ENCODE measurements at regions not wholly inside any gene's neighbourhood (a gene's known extent, or its start where the extent isn't known, plus 50 kb on each side); places are given as distances from the start of the nearest gene placed in this dataset.

- Histone ChIP-seq H2AK5ac (ENCODE audit: low read length) (no peak overlapping the region), H3K9ac (ENCODE audit: low read length) (no peak overlapping the region), H3K4me2 (ENCODE audit: low read length) (no peak overlapping the region), H2BK12ac (ENCODE audit: low read length) (no peak overlapping the region), H4K12ac (ENCODE audit: low read depth, low read length) (no peak overlapping the region), H2BK5ac (ENCODE audit: low read depth, low read length, poor library complexity) (no peak overlapping the region), H3K27me3 (ENCODE audit: insufficient read depth, low read length) (no peaks in the 10 kb centered on the region), H3K4ac (ENCODE audit: low read depth, low read length) (no peak overlapping the region), H2AFZ (ENCODE audit: insufficient read depth, low read length, poor library complexity) (no peak overlapping the region), H3K9me3 (ENCODE audit: insufficient read depth, low read depth, low read length) (no peaks in the 10 kb centered on the region), H3K18ac (ENCODE audit: low read length) (no peak overlapping the region), H4K91ac (ENCODE audit: low read depth, low read length) (no peak overlapping the region), H3K4me3 (ENCODE audit: low read depth, low read length) (no peak overlapping the region), H3K4me1 (ENCODE audit: control insufficient read depth in 1 of 2, insufficient read depth in 2 of 2, low read length in 2 of 2) (peaks cover 3 to 4% of the 10 kb centered on the region in 2 experiments), H3K79me1 (ENCODE audit: low read length) (no peaks in the 10 kb centered on the region), H3K23ac (ENCODE audit: low read length) (no peak overlapping the region), H4K8ac (ENCODE audit: low read depth, low read length) (no peak overlapping the region), H3K14ac (ENCODE audit: low read length) (no peak overlapping the region), H3K79me2 (ENCODE audit: control insufficient read depth, insufficient read depth, low read length, poor library complexity) (no peaks in the 10 kb centered on the region), H2BK120ac (ENCODE audit: insufficient read depth, low read length, poor library complexity) (no peak overlapping the region), H3K27ac (ENCODE audit: low read depth, low read length) (no peak overlapping the region), H3K36me3 (ENCODE audit: control insufficient read depth in 1 of 2, insufficient read depth in 2 of 2, low read length in 2 of 2) (no peaks in the 10 kb centered on the region)
- DNase-seq, result peak in 1 of 2 donors; percentile 4
- WGBS (ENCODE audit: extremely low coverage, insufficient coverage, insufficient read length), result no CpG with 5 or more reads among the region's 1 CpG
Observed at GRCh38 chr1:73040811-73041210, 758.5 kb upstream of the NEGR1 start.

DNA sequence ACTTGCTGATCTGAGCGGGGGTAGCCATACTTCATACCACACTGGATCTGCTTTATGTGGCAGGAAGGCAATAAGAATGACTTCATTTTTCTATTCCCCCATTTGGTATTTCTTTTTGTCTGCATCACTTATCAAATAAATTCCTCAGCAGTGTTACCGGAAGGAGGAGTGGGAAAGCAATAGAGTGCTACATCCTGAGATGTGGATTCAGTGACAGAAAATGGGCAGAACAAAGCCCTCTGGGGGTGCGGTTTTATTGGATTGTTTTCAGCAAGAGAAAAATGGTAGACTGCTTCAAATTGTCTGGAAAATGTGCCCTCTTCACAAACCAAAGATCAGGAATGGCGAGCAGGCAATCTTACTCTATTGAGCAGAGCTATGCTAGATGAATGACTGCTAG lies 751.9 kb upstream of the NEGR1 start:
- H3K4ac ChIP-seq (ENCODE audit: low read depth, low read length), result no peak overlapping the region

DNA sequence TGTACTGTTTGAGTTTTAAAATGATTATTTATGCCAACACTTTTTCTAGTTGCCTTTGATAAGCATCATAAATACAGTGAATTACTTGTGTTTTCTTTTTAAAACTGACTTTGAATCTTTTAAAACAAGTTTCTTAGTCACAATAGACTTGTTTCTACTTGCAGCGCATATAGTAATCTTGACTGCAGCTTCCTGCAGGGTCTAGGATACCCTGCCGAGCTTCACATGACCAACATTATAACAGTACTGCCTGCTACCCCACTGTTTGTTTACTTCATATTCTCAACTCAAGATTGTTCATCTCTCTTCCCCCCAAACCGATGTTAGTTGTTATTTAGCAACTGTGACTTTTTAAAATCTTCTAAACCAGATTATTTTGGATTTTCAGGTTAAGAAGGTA lies 751.3 kb upstream of the NEGR1 start:
- Histone ChIP-seq H3K9ac (ENCODE audit: low read length) (no peak overlapping the region), H4K12ac (ENCODE audit: low read depth, low read length) (no peak overlapping the region)

More for the DNA sequence above, 751.9 kb upstream of the NEGR1 start:
- no peak overlapping the region for H2AFZ ChIP-seq (ENCODE audit: insufficient read depth, low read length, poor library complexity)
- H2AK5ac ChIP-seq (ENCODE audit: low read length), result no peak overlapping the region
- no peak overlapping the region for H4K12ac ChIP-seq (ENCODE audit: low read depth, low read length)
- no peak overlapping the region for H3K4me2 ChIP-seq (ENCODE audit: low read length)
- no peak overlapping the region for H2BK5ac ChIP-seq (ENCODE audit: low read depth, low read length, poor library complexity)
- H3K14ac ChIP-seq (ENCODE audit: low read length), result no peak overlapping the region
- H3K18ac ChIP-seq (ENCODE audit: low read length), result no peak overlapping the region
- H3K79me2 ChIP-seq (ENCODE audit: control insufficient read depth, insufficient read depth, low read length, poor library complexity), result no peaks in the 10 kb centered on the region
- no peak overlapping the region for H3K9ac ChIP-seq (ENCODE audit: low read length)
- H3K27me3 ChIP-seq (ENCODE audit: insufficient read depth, low read length), result no peaks in the 10 kb centered on the region
- WGBS (ENCODE audit: extremely low coverage, insufficient coverage, insufficient read length), result no CpG with 5 or more reads among the region's 4 CpGs
- no peak for DNase-seq
- no peaks in the 10 kb centered on the region for H3K4me1 ChIP-seq (ENCODE audit: control insufficient read depth in 1 of 2, insufficient read depth in 2 of 2, low read length in 2 of 2)
- no peaks in the 10 kb centered on the region for H3K9me3 ChIP-seq (ENCODE audit: insufficient read depth, low read depth, low read length)
- H4K8ac ChIP-seq (ENCODE audit: low read depth, low read length), result no peak overlapping the region
- no peak overlapping the region for H2BK12ac ChIP-seq (ENCODE audit: low read length)
- H3K23ac ChIP-seq (ENCODE audit: low read length), result no peak overlapping the region
- H3K36me3 ChIP-seq (ENCODE audit: control insufficient read depth in 1 of 2, insufficient read depth in 2 of 2, low read length in 2 of 2), result no peaks in the 10 kb centered on the region
- no peak overlapping the region for H2BK120ac ChIP-seq (ENCODE audit: insufficient read depth, low read length, poor library complexity)
- no peak overlapping the region for H3K4me3 ChIP-seq (ENCODE audit: low read depth, low read length)
- no peak overlapping the region for H3K27ac ChIP-seq (ENCODE audit: low read depth, low read length)
- no peak overlapping the region for H4K91ac ChIP-seq (ENCODE audit: low read depth, low read length)
- no peaks in the 10 kb centered on the region for H3K79me1 ChIP-seq (ENCODE audit: low read length)

DNA sequence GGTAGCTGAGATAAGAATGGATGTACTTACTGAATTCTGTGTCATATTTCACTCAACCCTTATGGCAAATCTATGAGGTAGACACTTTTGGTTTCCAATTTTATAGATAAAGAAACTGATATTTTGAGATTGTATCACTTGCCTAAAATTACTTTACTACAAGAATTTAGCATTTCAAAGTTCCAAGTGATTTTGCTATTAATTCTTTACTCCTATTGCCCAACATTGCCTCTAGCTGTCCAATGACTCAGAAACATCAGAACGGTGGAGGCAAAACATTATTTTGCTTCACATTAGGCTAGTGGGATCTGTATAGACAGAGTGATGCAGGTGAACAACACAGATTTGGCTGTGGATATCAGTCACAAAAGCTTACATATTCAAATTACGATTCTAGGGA lies 747.2 kb upstream of the NEGR1 start:
- H3K79me2 ChIP-seq (ENCODE audit: control insufficient read depth, insufficient read depth, low read length, poor library complexity), result no peaks in the 10 kb centered on the region
- whole genome bisulfite sequencing (ENCODE audit: extremely low coverage, insufficient coverage, insufficient read length), result no CpG with 5 or more reads among the region's 2 CpGs

More for the DNA sequence above, 751.3 kb upstream of the NEGR1 start:
- no peak overlapping the region for H3K14ac ChIP-seq (ENCODE audit: low read length)
- no peaks in the 10 kb centered on the region for H3K27me3 ChIP-seq (ENCODE audit: insufficient read depth, low read length)
- H3K27ac ChIP-seq (ENCODE audit: low read depth, low read length), result no peak overlapping the region
- H2AK5ac ChIP-seq (ENCODE audit: low read length), result no peak overlapping the region
- no CpG with 5 or more reads among the region's 3 CpGs for WGBS (ENCODE audit: extremely low coverage, insufficient coverage, insufficient read length)
- H3K4me2 ChIP-seq (ENCODE audit: low read length), result no peak overlapping the region
- no peak overlapping the region for H4K91ac ChIP-seq (ENCODE audit: low read depth, low read length)
- no peaks in the 10 kb centered on the region for H3K79me2 ChIP-seq (ENCODE audit: control insufficient read depth, insufficient read depth, low read length, poor library complexity)
- H3K4me3 ChIP-seq (ENCODE audit: low read depth, low read length), result no peak overlapping the region
- no peak overlapping the region for H2BK120ac ChIP-seq (ENCODE audit: insufficient read depth, low read length, poor library complexity)
- no peak overlapping the region for H4K8ac ChIP-seq (ENCODE audit: low read depth, low read length)
- H3K36me3 ChIP-seq (ENCODE audit: control insufficient read depth in 1 of 2, insufficient read depth in 2 of 2, low read length in 2 of 2), result no peaks in the 10 kb centered on the region
- no peak overlapping the region for H3K18ac ChIP-seq (ENCODE audit: low read length)
- H3K23ac ChIP-seq (ENCODE audit: low read length), result no peak overlapping the region
- no peaks in the 10 kb centered on the region for H3K4me1 ChIP-seq (ENCODE audit: control insufficient read depth in 1 of 2, insufficient read depth in 2 of 2, low read length in 2 of 2)
- no peak overlapping the region for H3K4ac ChIP-seq (ENCODE audit: low read depth, low read length)
- H3K9me3 ChIP-seq (ENCODE audit: insufficient read depth, low read depth, low read length), result no peaks in the 10 kb centered on the region
- H2BK12ac ChIP-seq (ENCODE audit: low read length), result no peak overlapping the region
- no peak overlapping the region for H2AFZ ChIP-seq (ENCODE audit: insufficient read depth, low read length, poor library complexity)
- DNase-seq, result no peak
- H3K79me1 ChIP-seq (ENCODE audit: low read length), result no peaks in the 10 kb centered on the region
- no peak overlapping the region for H2BK5ac ChIP-seq (ENCODE audit: low read depth, low read length, poor library complexity)

More for the DNA sequence above, 747.2 kb upstream of the NEGR1 start:
- Histone ChIP-seq H4K8ac (ENCODE audit: low read depth, low read length) (no peak overlapping the region), H2AFZ (ENCODE audit: insufficient read depth, low read length, poor library complexity) (no peak overlapping the region), H3K4me1 (ENCODE audit: control insufficient read depth in 1 of 2, insufficient read depth in 2 of 2, low read length in 2 of 2) (no peaks in the 10 kb centered on the region), H3K4me3 (ENCODE audit: low read depth, low read length) (no peak overlapping the region), H3K9me3 (ENCODE audit: insufficient read depth, low read depth, low read length) (no peaks in the 10 kb centered on the region), H2BK120ac (ENCODE audit: insufficient read depth, low read length, poor library complexity) (no peak overlapping the region), H3K27ac (ENCODE audit: low read depth, low read length) (no peak overlapping the region), H2BK12ac (ENCODE audit: low read length) (no peak overlapping the region), H3K4me2 (ENCODE audit: low read length) (no peak overlapping the region), H3K27me3 (ENCODE audit: insufficient read depth, low read length) (no peaks in the 10 kb centered on the region), H4K91ac (ENCODE audit: low read depth, low read length) (no peak overlapping the region), H3K23ac (ENCODE audit: low read length) (no peak overlapping the region), H3K9ac (ENCODE audit: low read length) (no peak overlapping the region), H2AK5ac (ENCODE audit: low read length) (no peak overlapping the region), H3K4ac (ENCODE audit: low read depth, low read length) (no peak overlapping the region), H3K14ac (ENCODE audit: low read length) (no peak overlapping the region), H2BK5ac (ENCODE audit: low read depth, low read length, poor library complexity) (no peak overlapping the region), H3K79me1 (ENCODE audit: low read length) (no peaks in the 10 kb centered on the region), H4K12ac (ENCODE audit: low read depth, low read length) (no peak overlapping the region), H3K36me3 (ENCODE audit: control insufficient read depth in 1 of 2, insufficient read depth in 2 of 2, low read length in 2 of 2) (no peaks in the 10 kb centered on the region), H3K18ac (ENCODE audit: low read length) (no peak overlapping the region)
- DNase-seq, result peak; percentile 34 to 82
